ENCODE measurements at regions not wholly inside any gene's neighbourhood (a gene's known extent, or its start where the extent isn't known, plus 50 kb on each side); places are given as distances from the start of the nearest gene placed in this dataset.

DNA sequence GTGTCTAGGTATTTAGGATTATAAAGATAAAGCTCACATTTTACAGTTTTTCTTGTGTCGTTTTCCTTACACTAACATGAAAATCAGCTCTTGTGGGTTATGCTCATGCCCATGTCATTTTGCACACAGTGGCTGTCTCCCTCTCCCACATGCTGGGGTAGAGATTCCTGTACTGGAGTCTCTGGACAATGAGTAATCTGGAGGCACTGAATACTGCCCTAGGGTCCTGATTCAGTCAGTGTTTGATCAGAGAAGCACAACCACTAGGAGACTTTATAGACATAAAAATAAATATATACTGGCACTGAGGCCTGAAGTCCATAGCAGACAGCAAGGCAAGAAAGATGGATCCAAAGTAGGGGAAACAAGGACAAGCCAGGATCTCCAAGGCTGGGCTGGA lies 1008.8 kb downstream of the KCNMA1 start:
- TF ChIP-seq, protein P1, sequence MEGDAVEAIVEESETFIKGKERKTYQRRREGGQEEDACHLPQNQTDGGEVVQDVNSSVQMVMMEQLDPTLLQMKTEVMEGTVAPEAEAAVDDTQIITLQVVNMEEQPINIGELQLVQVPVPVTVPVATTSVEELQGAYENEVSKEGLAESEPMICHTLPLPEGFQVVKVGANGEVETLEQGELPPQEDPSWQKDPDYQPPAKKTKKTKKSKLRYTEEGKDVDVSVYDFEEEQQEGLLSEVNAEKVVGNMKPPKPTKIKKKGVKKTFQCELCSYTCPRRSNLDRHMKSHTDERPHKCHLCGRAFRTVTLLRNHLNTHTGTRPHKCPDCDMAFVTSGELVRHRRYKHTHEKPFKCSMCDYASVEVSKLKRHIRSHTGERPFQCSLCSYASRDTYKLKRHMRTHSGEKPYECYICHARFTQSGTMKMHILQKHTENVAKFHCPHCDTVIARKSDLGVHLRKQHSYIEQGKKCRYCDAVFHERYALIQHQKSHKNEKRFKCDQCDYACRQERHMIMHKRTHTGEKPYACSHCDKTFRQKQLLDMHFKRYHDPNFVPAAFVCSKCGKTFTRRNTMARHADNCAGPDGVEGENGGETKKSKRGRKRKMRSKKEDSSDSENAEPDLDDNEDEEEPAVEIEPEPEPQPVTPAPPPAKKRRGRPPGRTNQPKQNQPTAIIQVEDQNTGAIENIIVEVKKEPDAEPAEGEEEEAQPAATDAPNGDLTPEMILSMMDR (conservative IDR thresholded peaks at IDR 0.05; ENCODE audit: low read depth, low read length) = no peak
- TF ChIP-seq EZH2 (IDR thresholded peaks at IDR 0.05; ENCODE audit: borderline replicate concordance, low read depth, low read length, poor library complexity, severe bottlenecking) = no peak

Measured in A673 (cell line).